Parathyroid adenoma (tissue), 2 donors: ENCODE measurements at regions not wholly inside any gene's neighbourhood (a gene's known extent, or its start where the extent isn't known, plus 50 kb on each side); places are given as distances from the start of the nearest gene placed in this dataset.

Experiments used
- H2AFZ ChIP-seq: fragments of 300-600 bp; sonication (generic); one replicate; pipeline ENCODE4 v1.7.0; 2017; ENCODE audit warnings: antibody characterized with exemption, mild to moderate bottlenecking
- H3K27ac ChIP-seq: fragments of 300-600 bp; sonication (generic); one replicate; pipeline ENCODE4 v1.7.0; 2017
- H3K27me3 ChIP-seq: fragments of 300-600 bp; sonication (generic); one replicate; pipeline ENCODE4 v1.7.0; 2017; ENCODE audit warnings: low read length; ENCODE audit not compliant: control insufficient read depth, insufficient read depth
- H3K36me3 ChIP-seq: fragments of 300-600 bp; sonication (generic); one replicate; pipeline ENCODE4 v1.7.0; 2017; ENCODE audit warnings: low read length; ENCODE audit not compliant: control insufficient read depth, insufficient read depth
- H3K4me1 ChIP-seq: fragments of 300-600 bp; sonication (generic); one replicate; pipeline ENCODE4 v1.7.0; 2017; ENCODE audit warnings: control low read depth
- H3K4me2 ChIP-seq: fragments of 300-600 bp; sonication (generic); one replicate; pipeline ENCODE4 v1.7.0; 2017; ENCODE audit warnings: low read length
- H3K4me3 ChIP-seq: fragments of 300-600 bp; sonication (generic); one replicate; pipeline ENCODE4 v1.7.0; 2017; ENCODE audit warnings: low read depth, low read length
- H3K79me2 ChIP-seq: fragments of 300-600 bp; sonication (generic); one replicate; pipeline ENCODE4 v1.7.0; 2017; ENCODE audit warnings: control low read depth
- H3K9ac ChIP-seq: fragments of 300-600 bp; sonication (generic); one replicate; pipeline ENCODE4 v1.7.0; 2017; ENCODE audit warnings: mild to moderate bottlenecking
- H3K9me3 ChIP-seq: fragments of 300-600 bp; sonication (generic); one replicate; pipeline ENCODE4 v1.7.0; 2017; ENCODE audit warnings: low read length; ENCODE audit not compliant: control insufficient read depth
- TF ChIP-seq, protein P1 (sequence below): fragments of 300-600 bp; sonication (generic); IDR thresholded peaks from one replicate; pipeline ENCODE4 v1.7.0; 2017; ENCODE audit warnings: antibody characterized with exemption, mild to moderate bottlenecking
- donor health status: primary hyperparathyroidism.

DNA sequence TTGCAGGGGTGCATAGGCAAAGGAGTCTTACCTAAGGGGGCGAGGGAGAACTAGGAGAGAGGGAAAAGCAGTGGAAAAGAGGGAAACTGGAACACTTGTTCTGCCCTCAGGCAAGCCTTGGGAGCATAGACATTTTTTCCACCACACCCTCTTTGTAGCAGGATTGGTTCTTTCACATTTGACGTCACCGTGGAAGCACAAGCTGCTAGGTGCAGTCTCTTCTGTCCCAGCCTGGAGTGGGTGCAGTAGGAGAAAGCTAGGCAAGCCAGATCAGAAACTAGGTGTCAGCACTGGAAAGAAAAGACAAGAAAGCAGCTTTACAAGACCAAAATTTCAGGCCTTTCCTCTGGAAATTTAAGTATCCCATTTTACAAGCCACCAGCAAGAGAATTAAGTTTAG is 440.4 kb downstream of the EFNA5 start:
- H3K27me3 ChIP-seq: no peaks in the 10 kb centered on the region
- no peaks in the 10 kb centered on the region for H3K79me2 ChIP-seq
- H3K4me3 ChIP-seq: no peak overlapping the region
- no peaks in the 10 kb centered on the region for H3K36me3 ChIP-seq
- H3K27ac ChIP-seq: no peak overlapping the region
- no peak overlapping the region for H3K9ac ChIP-seq
- H3K9me3 ChIP-seq: no peaks in the 10 kb centered on the region
- no peaks in the 10 kb centered on the region for H3K4me1 ChIP-seq
- no peak overlapping the region for H2AFZ ChIP-seq
- H3K4me2 ChIP-seq: no peak overlapping the region
- TF ChIP-seq, protein P1, sequence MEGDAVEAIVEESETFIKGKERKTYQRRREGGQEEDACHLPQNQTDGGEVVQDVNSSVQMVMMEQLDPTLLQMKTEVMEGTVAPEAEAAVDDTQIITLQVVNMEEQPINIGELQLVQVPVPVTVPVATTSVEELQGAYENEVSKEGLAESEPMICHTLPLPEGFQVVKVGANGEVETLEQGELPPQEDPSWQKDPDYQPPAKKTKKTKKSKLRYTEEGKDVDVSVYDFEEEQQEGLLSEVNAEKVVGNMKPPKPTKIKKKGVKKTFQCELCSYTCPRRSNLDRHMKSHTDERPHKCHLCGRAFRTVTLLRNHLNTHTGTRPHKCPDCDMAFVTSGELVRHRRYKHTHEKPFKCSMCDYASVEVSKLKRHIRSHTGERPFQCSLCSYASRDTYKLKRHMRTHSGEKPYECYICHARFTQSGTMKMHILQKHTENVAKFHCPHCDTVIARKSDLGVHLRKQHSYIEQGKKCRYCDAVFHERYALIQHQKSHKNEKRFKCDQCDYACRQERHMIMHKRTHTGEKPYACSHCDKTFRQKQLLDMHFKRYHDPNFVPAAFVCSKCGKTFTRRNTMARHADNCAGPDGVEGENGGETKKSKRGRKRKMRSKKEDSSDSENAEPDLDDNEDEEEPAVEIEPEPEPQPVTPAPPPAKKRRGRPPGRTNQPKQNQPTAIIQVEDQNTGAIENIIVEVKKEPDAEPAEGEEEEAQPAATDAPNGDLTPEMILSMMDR: no peak

DNA sequence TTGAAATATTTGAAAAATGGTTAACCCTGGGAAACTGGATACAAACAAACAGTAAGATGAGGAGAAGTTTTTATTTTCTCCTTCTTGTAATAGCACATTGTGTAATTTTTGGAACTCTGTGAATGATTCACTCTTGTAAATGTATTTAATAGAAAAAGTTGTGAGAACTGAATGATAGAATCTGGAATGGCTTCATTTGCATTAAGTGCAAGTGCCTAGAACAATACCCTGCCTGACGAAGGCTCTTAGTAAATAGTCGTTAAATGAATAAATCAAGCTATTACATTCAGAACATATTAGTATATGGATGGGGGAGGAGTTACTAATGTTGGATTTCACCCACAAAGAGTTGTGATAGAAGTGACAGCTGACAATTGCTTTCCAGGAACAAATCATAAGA is 442.5 kb downstream of the EFNA5 start:
- Histone ChIP-seq H2AFZ (no peak overlapping the region), H3K79me2 (no peaks in the 10 kb centered on the region), H3K4me2 (no peak overlapping the region), H3K27me3 (no peaks in the 10 kb centered on the region), H3K36me3 (no peaks in the 10 kb centered on the region), H3K9me3 (no peaks in the 10 kb centered on the region), H3K9ac (no peak overlapping the region), H3K4me1 (no peaks in the 10 kb centered on the region), H3K4me3 (no peak overlapping the region), H3K27ac (no peak overlapping the region)
- TF ChIP-seq, protein P1: no peak

DNA sequence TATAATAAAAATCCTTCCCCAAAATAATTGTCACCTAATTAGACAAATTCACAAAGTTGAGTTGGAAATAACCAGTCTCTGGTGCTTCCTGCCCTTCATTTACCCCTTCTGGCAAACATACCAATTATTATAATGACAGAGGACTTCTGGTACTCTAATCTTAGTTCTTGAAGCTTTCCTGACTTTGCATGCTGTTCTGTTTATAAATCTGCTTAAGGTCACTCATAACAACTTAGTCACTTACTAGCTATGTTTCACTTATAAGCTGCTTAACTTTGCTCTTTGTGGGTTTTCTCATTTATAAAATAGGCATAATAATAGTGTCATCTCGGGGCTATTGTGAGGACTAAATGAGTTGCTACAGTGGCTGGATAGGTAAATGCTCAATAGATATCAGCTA is 446.5 kb downstream of the EFNA5 start:
- no peak overlapping the region for H3K9ac ChIP-seq
- H3K4me3 ChIP-seq: no peak overlapping the region
- H3K4me2 ChIP-seq: no peak overlapping the region
- H2AFZ ChIP-seq: no peak overlapping the region
- H3K27me3 ChIP-seq: no peaks in the 10 kb centered on the region
- H3K4me1 ChIP-seq: no peaks in the 10 kb centered on the region
- H3K36me3 ChIP-seq: no peaks in the 10 kb centered on the region
- H3K27ac ChIP-seq: no peak overlapping the region
- TF ChIP-seq, protein P1: no peak
- no peaks in the 10 kb centered on the region for H3K9me3 ChIP-seq
- H3K79me2 ChIP-seq: no peaks in the 10 kb centered on the region

DNA sequence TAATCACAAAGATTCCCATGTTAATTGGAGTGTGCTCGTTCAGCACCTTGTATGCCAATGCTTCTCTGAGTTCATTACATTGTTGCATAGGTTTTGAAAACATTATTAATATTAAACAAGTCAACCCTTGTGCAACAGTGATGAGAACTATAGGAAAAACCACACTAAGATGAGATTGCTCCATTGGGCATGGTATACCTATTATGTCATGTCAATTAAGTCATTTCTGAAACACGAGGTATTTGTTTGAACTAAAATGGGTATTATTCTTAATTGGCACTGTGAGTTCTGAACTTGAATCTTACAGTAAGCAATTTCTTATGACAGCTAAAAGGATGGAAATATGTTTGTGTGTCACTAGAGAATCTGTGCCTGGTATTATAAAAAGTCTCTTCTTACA is 447.7 kb downstream of the EFNA5 start:
- no peaks in the 10 kb centered on the region for H3K79me2 ChIP-seq
- H3K27ac ChIP-seq: no peak overlapping the region
- H3K9me3 ChIP-seq: no peaks in the 10 kb centered on the region
- H3K9ac ChIP-seq: no peak overlapping the region
- no peaks in the 10 kb centered on the region for H3K4me1 ChIP-seq
- no peaks in the 10 kb centered on the region for H3K36me3 ChIP-seq
- H3K4me3 ChIP-seq: no peak overlapping the region
- TF ChIP-seq, protein P1: no peak
- no peak overlapping the region for H3K4me2 ChIP-seq
- H2AFZ ChIP-seq: no peak overlapping the region
- H3K27me3 ChIP-seq: no peaks in the 10 kb centered on the region

DNA sequence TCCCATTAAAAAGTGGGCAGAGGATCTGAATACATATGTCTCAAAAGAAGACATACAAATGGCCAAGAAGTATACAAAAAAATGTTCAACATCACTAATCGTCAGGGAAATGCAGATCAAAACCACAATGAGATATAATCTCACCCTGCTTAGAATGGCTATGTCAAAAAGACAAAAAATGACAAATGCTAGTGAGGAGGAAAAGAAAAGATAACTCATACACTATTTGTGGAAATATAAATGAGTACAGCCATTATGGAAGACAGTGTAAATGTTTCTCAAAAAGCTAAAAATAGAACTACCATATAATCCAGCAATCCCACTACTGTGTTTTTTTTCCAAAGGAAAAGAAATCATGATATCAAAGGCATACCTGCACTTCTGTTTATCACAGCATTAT is 450.7 kb downstream of the EFNA5 start:
- H3K4me1 ChIP-seq: no peaks in the 10 kb centered on the region
- H3K9ac ChIP-seq: no peak overlapping the region
- H3K9me3 ChIP-seq: no peaks in the 10 kb centered on the region
- H2AFZ ChIP-seq: no peak overlapping the region
- no peak overlapping the region for H3K4me2 ChIP-seq
- TF ChIP-seq, protein P1: no peak
- no peaks in the 10 kb centered on the region for H3K36me3 ChIP-seq
- H3K79me2 ChIP-seq: no peaks in the 10 kb centered on the region
- no peak overlapping the region for H3K27ac ChIP-seq
- H3K27me3 ChIP-seq: no peaks in the 10 kb centered on the region
- H3K4me3 ChIP-seq: no peak overlapping the region
